Keratinocyte (primary cell): ENCODE measurements at regions not wholly inside any gene's neighbourhood (a gene's known extent, or its start where the extent isn't known, plus 50 kb on each side); places are given as distances from the start of the nearest gene placed in this dataset.

Experiments
- DNase-seq: peaks from one replicate; pipeline ENCODE4 v3.0.0-alpha.2; 2011; ENCODE audit warnings: low read depth, missing footprints, low spot score
- FAIRE-seq: peaks from 2 replicates; lab custom pipeline; 2011; peaks lifted over from hg19 to GRCh38; lab: Jason Lieb, UNC
- H2AFZ ChIP-seq: 2 replicates; pipeline ENCODE4 v1.6.0; 2012; ENCODE audit warnings: low read length, control low read depth, inconsistent platforms; ENCODE audit not compliant: control insufficient read depth
- H3K27ac ChIP-seq: 2 replicates; pipeline ENCODE4 v1.5.1; 2011; ENCODE audit warnings: low read length; ENCODE audit not compliant: control insufficient read depth, insufficient read depth
- H3K27me3 ChIP-seq: 3 replicates; pipeline ENCODE4 v1.6.0; 2011; ENCODE audit warnings: low read length; ENCODE audit not compliant: control insufficient read depth, insufficient read depth; ENCODE audit errors: extremely low read depth
- H3K36me3 ChIP-seq, 2 experiments: 2 replicates in 1 of 2; 3 replicates in 1 of 2; pipeline ENCODE4 v1.5.1; 2011; ENCODE audit warnings: low read length in 2 of 2, mild to moderate bottlenecking in 1 of 2; ENCODE audit not compliant: control insufficient read depth in 2 of 2, insufficient read depth in 2 of 2; ENCODE audit errors: extremely low read depth in 1 of 2
- H3K4me1 ChIP-seq: 3 replicates; pipeline ENCODE4 v1.5.1; 2011; ENCODE audit warnings: low read length; ENCODE audit not compliant: control insufficient read depth, insufficient read depth; ENCODE audit errors: extremely low read depth
- H3K4me2 ChIP-seq: 3 replicates; pipeline ENCODE4 v1.6.0; 2011; ENCODE audit warnings: low read depth, low read length; ENCODE audit not compliant: control insufficient read depth, insufficient read depth; ENCODE audit errors: extremely low read depth
- H3K4me3 ChIP-seq, 3 experiments: fragments of 200-600 bp in 1 of 3; sonication (generic) in 1 of 3; 2 replicates in 2 of 3; 3 replicates in 1 of 3; pipeline ENCODE4 v1.5.1; 2011 to 2016; ENCODE audit warnings: low read length in 3 of 3, mild to moderate bottlenecking in 3 of 3, control low read depth in 2 of 3, inconsistent platforms in 1 of 3, low read depth in 1 of 3, mixed read lengths in 1 of 3, mixed run types in 1 of 3, moderate library complexity in 1 of 3; ENCODE audit not compliant: control insufficient read depth in 2 of 3, insufficient read depth in 2 of 3; ENCODE audit errors: extremely low read depth in 1 of 3
- H3K79me2 ChIP-seq: 2 replicates; pipeline ENCODE4 v1.6.0; 2012; ENCODE audit warnings: low read length; ENCODE audit not compliant: control insufficient read depth, insufficient read depth
- H3K9ac ChIP-seq: 3 replicates; pipeline ENCODE4 v1.6.0; 2011; ENCODE audit warnings: low read length; ENCODE audit not compliant: control insufficient read depth, insufficient read depth; ENCODE audit errors: extremely low read depth
- H3K9me1 ChIP-seq: 3 replicates; pipeline ENCODE4 v1.6.0; 2011; ENCODE audit warnings: low read length; ENCODE audit not compliant: control insufficient read depth, insufficient read depth; ENCODE audit errors: extremely low read depth
- H3K9me3 ChIP-seq: 2 replicates; pipeline ENCODE4 v1.5.1; 2012; ENCODE audit warnings: low read depth, low read length; ENCODE audit not compliant: control insufficient read depth
- H4K20me1 ChIP-seq: 3 replicates; pipeline ENCODE4 v1.6.0; 2011; ENCODE audit warnings: low read length; ENCODE audit not compliant: control insufficient read depth, insufficient read depth; ENCODE audit errors: extremely low read depth
- CTCF ChIP-seq, 3 experiments: IDR thresholded peaks in 1 of 3; conservative IDR thresholded peaks in 1 of 3; optimal IDR thresholded peaks in 1 of 3; 2 replicates in 2 of 3; 3 replicates in 1 of 3; pipeline versions ENCODE3 to v1.5.1; 2011; ENCODE audit warnings: low read length in 3 of 3, mild to moderate bottlenecking in 3 of 3, moderate library complexity in 2 of 3, control low read depth in 1 of 3, inconsistent platforms in 1 of 3; ENCODE audit not compliant: insufficient read depth in 2 of 3; ENCODE audit errors: extremely low read depth in 1 of 3
- EZH2 ChIP-seq: IDR thresholded peaks from one replicate; pipeline ENCODE4 v1.6.1; 2012; ENCODE audit warnings: inconsistent platforms, mild to moderate bottlenecking, low read length, moderate library complexity
- dilution Hi-C: fragments of 300-500 bp; cut with MboI; formaldehyde crosslinking; loops from one replicate; pipeline ENCODE4 v1.7.0; 2020; ENCODE audit warnings: low sequenced_read_pairs; ENCODE audit not compliant: extremely low pct_ligation_motif_present

- Histone ChIP-seq H3K27me3 (no peaks in the 10 kb centered on the region), H2AFZ (no peak overlapping the region), H3K36me3 (no peaks in the 10 kb centered on the region), H3K9me3 (no peaks in the 10 kb centered on the region), H3K4me1 (no peaks in the 10 kb centered on the region), H3K9ac (no peak overlapping the region), H3K4me3 (no peak overlapping the region), H3K79me2 (no peaks in the 10 kb centered on the region), H3K27ac (no peak overlapping the region), H4K20me1 (no peaks in the 10 kb centered on the region), H3K4me2 (no peak overlapping the region), H3K9me1 (no peaks in the 10 kb centered on the region)
- dilution Hi-C loops = no loop called here
- DNase-seq (no peak), FAIRE-seq (no peak)
- TF ChIP-seq CTCF (optimal IDR thresholded peaks at IDR 0.05 in 1 of 3, IDR thresholded peaks at IDR 0.05 in 1 of 3, conservative IDR thresholded peaks at IDR 0.05 in 1 of 3; ENCODE audit: extremely low read depth in 1 of 3, insufficient read depth in 2 of 3, low read length in 3 of 3) (no peak), EZH2 (no peak)
Measured at GRCh38 chr3:8106921-8107320, 394.7 kb upstream of the LMCD1 start.

- no peak overlapping the region for H2AFZ ChIP-seq
- dilution Hi-C loops = no loop called here
Measured at GRCh38 chr3:8110966-8111798, 390.4 kb upstream of the LMCD1 start.

More at GRCh38 chr3:8110966-8111798, 390.4 kb upstream of the LMCD1 start:
- TF ChIP-seq EZH2 = no peak
- TF ChIP-seq CTCF (optimal IDR thresholded peaks at IDR 0.05 in 1 of 3, IDR thresholded peaks at IDR 0.05 in 1 of 3, conservative IDR thresholded peaks at IDR 0.05 in 1 of 3; ENCODE audit: extremely low read depth in 1 of 3, insufficient read depth in 2 of 3, low read length in 3 of 3) = peak; percentile 63 to 96 (median 80)
- H3K9me1 ChIP-seq = no peaks in the 10 kb centered on the region
- H3K9me3 ChIP-seq = no peaks in the 10 kb centered on the region
- no peaks in the 10 kb centered on the region for H4K20me1 ChIP-seq
- H3K4me3 ChIP-seq = no peak overlapping the region
- no peaks in the 10 kb centered on the region for H3K36me3 ChIP-seq
- no peak overlapping the region for H3K9ac ChIP-seq
- no peaks in the 10 kb centered on the region for H3K27me3 ChIP-seq
- peak; percentile 7 for DNase-seq
- no peak overlapping the region for H3K4me2 ChIP-seq
- no peaks in the 10 kb centered on the region for H3K4me1 ChIP-seq
- H3K79me2 ChIP-seq = no peaks in the 10 kb centered on the region
- peak; percentile 90 for FAIRE-seq
- H3K27ac ChIP-seq = no peak overlapping the region
